Posterior vena cava (tissue), 2 donors: ENCODE measurements at regions not wholly inside any gene's neighbourhood (a gene's known extent, or its start where the extent isn't known, plus 50 kb on each side); places are given as distances from the start of the nearest gene placed in this dataset.

Source experiments
- DNase-seq: peaks from one replicate; pipeline ENCODE4 v3.0.0-alpha.2; 2020; ENCODE audit warnings: low spot score
- intact Hi-C, 2 donors: fragments of 100-400 bp; cut with DNase I; formaldehyde crosslinking; loops; one replicate each; pipeline versions ENCODE4 v1.14.1 to v1.14.2; 2022 to 2023
- donor health status: DM: yes; HTN: yes; CAD: no.
- donor health status: DM: yes; HTN: yes; CAD: no.

- no peak for DNase-seq
- intact Hi-C loops, result no loop called here
Measured at GRCh38 chr4:81523672-81524327, 52.1 kb upstream of the RASGEF1B start.

GRCh38 chr4:81522711-81523110 is 51.0 kb upstream of the RASGEF1B start:
- no peak for DNase-seq
- intact Hi-C loops, result no loop called here

GRCh38 chr4:81521708-81522107 is 50.0 kb upstream of the RASGEF1B start:
- intact Hi-C loops, result no loop called here
- no peak for DNase-seq
